ENCODE measurements at regions not wholly inside any gene's neighbourhood (a gene's known extent, or its start where the extent isn't known, plus 50 kb on each side); places are given as distances from the start of the nearest gene placed in this dataset.

- H3K4me3 ChIP-seq (ENCODE audit: low read depth, low read length) = no peak overlapping the region
- TF ChIP-seq POLR2A (IDR thresholded peaks at IDR 0.05; ENCODE audit: extremely low read depth, insufficient read length) (no peak), CTCF (IDR thresholded peaks at IDR 0.05; ENCODE audit: low read depth, low read length) (no peak), MYC (IDR thresholded peaks at IDR 0.05; ENCODE audit: low read depth, low read length) (no peak), MAX (IDR thresholded peaks at IDR 0.05; ENCODE audit: low read depth, low read length) (no peak)
- peak; percentile 3 for DNase-seq (ENCODE audit: low read depth)
These were observed 785.3 kb downstream of the TRHDE start for GRCh38 chr12:73057428-73057827.

GRCh38 chr12:73065913-73066312 is 793.7 kb downstream of the TRHDE start:
- no peak for TF ChIP-seq MYC (IDR thresholded peaks at IDR 0.05; ENCODE audit: low read depth, low read length)
- no peak overlapping the region for H3K4me3 ChIP-seq (ENCODE audit: low read depth, low read length)
- no peak for DNase-seq (ENCODE audit: low read depth)

GRCh38 chr12:73067616-73068015 is 795.4 kb downstream of the TRHDE start:
- no peak for TF ChIP-seq POLR2A (IDR thresholded peaks at IDR 0.05; ENCODE audit: extremely low read depth, insufficient read length)
- no peak for TF ChIP-seq MYC (IDR thresholded peaks at IDR 0.05; ENCODE audit: low read depth, low read length)
- no peak for TF ChIP-seq CTCF (IDR thresholded peaks at IDR 0.05; ENCODE audit: low read depth, low read length)
- no peak for TF ChIP-seq MAX (IDR thresholded peaks at IDR 0.05; ENCODE audit: low read depth, low read length)
- H3K4me3 ChIP-seq (ENCODE audit: low read depth, low read length) = no peak overlapping the region
- DNase-seq (ENCODE audit: low read depth) = no peak

- DNase-seq (ENCODE audit: low read depth) = no peak
- TF ChIP-seq MAX (IDR thresholded peaks at IDR 0.05; ENCODE audit: low read depth, low read length) = no peak
- no peak for TF ChIP-seq MYC (IDR thresholded peaks at IDR 0.05; ENCODE audit: low read depth, low read length)
- no peak for TF ChIP-seq POLR2A (IDR thresholded peaks at IDR 0.05; ENCODE audit: extremely low read depth, insufficient read length)
- TF ChIP-seq CTCF (IDR thresholded peaks at IDR 0.05; ENCODE audit: low read depth, low read length) = no peak
- H3K4me3 ChIP-seq (ENCODE audit: low read depth, low read length) = no peak overlapping the region
These were observed 800.0 kb downstream of the TRHDE start for GRCh38 chr12:73072214-73072613.

- H3K4me3 ChIP-seq (ENCODE audit: low read depth, low read length) = no peak overlapping the region
- TF ChIP-seq MAX (IDR thresholded peaks at IDR 0.05; ENCODE audit: low read depth, low read length) = no peak
- TF ChIP-seq CTCF (IDR thresholded peaks at IDR 0.05; ENCODE audit: low read depth, low read length) = no peak
- TF ChIP-seq POLR2A (IDR thresholded peaks at IDR 0.05; ENCODE audit: extremely low read depth, insufficient read length) = no peak
- no peak for TF ChIP-seq MYC (IDR thresholded peaks at IDR 0.05; ENCODE audit: low read depth, low read length)
- DNase-seq (ENCODE audit: low read depth) = no peak
These were observed 804.6 kb downstream of the TRHDE start for GRCh38 chr12:73076760-73077159.

- DNase-seq (ENCODE audit: low read depth) = no peak
- no peak overlapping the region for H3K4me3 ChIP-seq (ENCODE audit: low read depth, low read length)
- TF ChIP-seq POLR2A (IDR thresholded peaks at IDR 0.05; ENCODE audit: extremely low read depth, insufficient read length) (no peak), CTCF (IDR thresholded peaks at IDR 0.05; ENCODE audit: low read depth, low read length) (no peak), MAX (IDR thresholded peaks at IDR 0.05; ENCODE audit: low read depth, low read length) (no peak), MYC (IDR thresholded peaks at IDR 0.05; ENCODE audit: low read depth, low read length) (no peak)
These were observed 811.6 kb downstream of the TRHDE start for GRCh38 chr12:73083736-73084135.
